Stimulated activated CD8-positive, alpha-beta memory T cell treated with anti-CD3 and anti-CD28 coated beads, Interleukin-7, amount 100 ng/mL, for 24 hours (primary cell): ENCODE measurements at regions not wholly inside any gene's neighbourhood (a gene's known extent, or its start where the extent isn't known, plus 50 kb on each side); places are given as distances from the start of the nearest gene placed in this dataset.

Experiments
- DNase-seq: peaks from one replicate; pipeline ENCODE4 v3.0.0-alpha.2; 2020; ENCODE audit warnings: low read depth

DNA sequence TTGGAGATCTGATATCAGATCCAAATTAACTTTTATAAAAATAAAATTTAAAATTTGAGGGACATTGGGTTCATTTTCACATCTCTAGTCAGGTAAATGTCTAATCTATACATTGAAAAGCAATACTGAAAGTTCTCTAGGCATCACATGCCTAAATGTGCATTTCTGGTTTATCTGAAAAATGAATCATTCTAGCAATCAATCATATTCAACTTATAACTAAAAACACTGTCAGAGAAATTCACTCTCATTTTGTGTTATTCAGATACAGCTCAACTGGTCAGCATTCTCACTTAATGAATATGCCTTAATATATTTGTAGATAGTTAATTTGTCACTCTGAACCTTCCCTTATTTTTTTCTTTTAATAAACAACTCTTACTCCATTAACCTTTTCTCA lies 243.2 kb downstream of the CASP12 start:
- no peak for DNase-seq

DNA sequence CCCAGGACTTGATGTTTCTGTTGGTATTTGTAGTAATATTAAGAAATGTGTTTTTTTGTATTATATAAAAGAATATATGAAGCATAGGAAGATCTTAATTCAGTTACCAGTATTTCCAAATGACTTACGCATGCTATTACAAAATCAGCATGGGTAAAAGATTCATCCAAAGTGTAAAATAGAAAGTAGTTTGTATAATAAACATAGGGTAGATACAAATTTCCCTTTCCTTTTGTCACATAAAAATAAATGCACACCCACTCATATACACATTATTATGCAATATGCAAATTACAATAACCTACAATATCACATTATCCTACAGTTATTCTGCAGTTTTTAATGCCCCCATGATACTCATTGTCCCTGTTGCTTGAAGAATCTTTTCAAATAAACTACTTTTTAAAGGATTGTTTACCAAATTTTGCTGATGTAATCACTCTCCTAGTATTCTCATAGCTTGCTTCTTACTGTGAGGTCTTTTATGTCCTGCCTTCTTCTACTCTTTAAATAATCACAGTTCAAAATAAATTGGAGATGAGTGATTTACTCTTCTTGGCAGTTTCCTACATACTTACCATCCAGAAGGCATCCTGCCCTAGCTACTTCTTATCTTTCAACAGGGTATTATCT lies 244.0 kb downstream of the CASP12 start:
- DNase-seq = no peak

DNA sequence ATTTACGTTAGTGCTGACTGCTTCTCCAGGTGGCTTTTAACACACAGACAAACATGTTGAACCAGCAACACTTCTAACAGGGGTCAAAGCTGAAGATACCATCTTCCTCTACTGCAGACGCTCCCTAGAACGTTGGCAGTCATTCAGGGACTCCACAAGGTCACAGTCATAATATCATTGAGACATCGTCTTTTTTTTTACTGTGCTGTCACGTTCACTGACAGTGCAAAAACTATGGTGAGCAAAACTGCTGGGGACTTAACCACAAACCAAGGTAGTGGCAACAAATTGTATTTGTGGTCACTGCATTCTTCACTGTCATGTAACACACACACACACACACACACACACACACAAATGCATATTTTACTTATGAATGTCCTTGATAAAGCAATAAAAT lies 244.9 kb downstream of the CASP12 start:
- DNase-seq = no peak

DNA sequence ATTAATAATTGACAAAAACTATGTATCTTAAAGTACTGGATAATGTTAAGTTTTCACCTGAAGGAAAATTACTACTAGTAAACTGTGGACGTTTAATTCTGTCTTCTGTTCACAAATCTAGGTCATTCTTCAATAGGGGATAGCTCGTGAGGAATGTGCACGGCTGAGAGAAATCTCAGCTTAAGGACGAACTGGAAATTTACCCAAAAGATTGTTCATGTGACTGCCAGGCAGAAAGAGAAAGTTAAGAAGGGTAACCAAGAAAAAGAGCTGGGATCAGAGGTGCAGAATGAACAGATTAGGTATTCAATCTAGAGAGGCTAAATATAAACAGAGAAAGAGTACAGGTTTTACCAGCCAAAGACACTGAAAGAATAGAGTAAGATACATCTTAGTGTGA lies 245.3 kb downstream of the CASP12 start:
- no peak for DNase-seq

DNA sequence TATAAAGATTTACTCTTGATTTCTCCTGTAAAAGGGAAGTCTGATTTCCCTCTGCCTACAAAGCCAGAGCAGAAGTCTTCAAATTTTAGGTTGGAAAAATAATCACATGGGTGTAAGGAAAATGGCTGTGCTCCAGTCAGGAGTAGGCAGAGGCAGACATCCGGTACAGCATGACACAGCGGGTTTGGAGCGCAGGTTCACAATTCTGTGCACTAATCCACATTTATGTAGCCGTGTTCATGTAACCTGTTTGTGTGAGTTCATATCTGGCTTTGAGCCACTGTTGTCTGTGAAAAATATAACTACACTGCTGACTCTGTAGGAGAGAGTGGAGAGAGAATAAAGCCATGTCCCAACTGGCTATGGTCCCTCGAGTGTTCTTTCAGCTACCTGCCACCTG lies 248.0 kb downstream of the CASP12 start:
- DNase-seq = no peak

DNA sequence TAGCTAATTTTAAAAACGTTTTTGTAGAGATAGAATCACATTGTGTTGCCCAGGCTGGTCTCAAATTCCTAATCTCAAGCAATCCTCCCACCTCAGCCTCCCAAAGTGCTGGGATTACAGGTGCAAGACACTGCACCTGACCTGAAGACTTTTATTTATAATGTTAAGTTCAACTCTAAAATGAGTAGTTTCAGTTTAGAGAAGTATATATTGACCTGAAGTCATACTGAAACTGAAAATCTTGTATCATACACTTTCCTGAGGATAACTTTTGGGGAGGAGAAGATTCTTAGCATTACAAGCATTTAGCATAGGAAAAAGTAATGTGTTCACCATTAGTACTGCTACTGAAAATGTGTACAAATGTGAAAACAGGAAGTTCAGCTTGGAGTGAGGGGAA lies 249.3 kb downstream of the CASP12 start:
- no peak for DNase-seq

DNA sequence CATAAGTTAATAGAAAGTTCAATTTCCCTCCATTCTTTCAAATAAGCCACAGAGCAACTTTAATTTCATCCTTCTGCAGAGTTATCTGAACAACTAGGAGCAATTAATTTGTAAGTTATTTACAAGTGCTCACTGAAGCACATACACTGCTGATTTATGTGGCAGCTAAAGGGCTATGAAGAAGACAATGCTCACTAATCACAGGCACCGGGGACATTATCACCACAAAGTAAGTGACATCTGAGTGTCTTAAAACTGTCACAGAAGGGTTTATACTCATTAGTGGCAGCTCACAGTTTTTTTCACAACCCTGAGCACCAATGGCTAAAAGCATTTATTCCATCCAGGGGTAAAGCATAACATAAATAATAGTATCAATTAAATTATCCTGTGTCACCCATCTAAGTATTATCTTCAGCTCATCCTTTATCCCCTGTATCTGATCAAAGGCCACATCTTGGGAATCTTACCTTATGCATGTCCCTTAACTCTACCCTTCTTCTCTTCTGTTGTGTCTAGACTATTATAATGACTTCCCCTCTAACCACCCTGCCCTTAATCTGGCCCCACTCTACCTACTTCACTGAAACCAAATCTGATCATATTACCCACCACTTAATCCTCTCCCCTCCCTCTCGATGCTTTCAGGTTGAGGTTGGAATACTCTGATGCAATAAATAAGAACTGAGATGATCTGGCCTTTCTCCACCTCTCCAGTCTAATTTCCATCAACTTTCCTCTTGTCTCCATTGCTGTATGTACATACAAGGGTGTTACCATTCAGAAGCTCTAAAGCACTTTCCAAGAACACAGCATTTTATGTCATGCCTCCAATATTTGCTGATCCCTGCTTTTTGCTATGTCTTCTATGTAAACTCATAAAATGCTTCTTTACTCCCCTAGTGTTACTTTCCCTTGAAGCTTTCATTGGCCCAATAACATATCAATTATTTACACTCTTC lies 252.7 kb downstream of the CASP12 start:
- DNase-seq = no peak

DNA sequence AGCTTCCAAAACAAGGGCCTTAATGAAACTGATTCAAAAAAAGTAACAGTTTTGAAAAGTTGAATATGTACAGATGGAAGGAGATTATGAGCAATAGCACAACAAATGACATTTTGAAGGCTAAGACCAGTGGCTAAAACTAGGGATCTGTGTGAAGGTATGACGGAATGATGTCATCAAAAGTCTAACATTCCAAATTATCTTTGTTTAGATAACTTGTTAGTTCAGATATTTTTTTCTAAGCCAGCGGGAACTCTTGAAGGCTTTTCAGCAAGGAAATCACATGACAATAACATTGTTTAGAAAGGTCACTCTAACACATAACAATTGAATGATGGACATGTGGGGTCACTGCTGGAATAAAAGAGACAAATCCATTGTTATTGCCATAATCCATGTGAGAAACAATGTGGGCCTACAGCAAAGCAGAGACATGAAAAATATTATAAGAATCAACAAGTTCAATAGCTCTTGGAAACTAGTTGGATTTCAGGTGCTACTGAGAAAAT lies 260.5 kb downstream of the CASP12 start:
- no peak for DNase-seq

DNA sequence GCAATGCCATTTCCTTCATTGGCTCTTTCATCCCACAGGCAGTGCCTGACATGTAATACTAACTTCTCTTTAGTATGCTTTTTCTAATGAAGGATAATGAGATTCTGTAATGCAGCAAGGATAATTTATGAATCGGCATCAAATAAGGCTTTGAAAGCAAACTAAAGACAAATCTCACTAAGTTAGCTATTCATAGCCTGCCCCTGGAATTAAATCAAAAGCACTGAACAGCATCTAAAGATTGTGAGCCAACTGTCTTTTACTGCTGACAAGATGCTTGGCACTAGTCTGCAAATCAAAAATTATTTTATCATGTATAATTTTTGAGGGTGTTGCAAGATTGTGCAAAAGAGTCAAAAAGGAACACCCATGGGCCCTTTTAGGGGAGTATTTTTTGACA lies 265.0 kb downstream of the CASP12 start:
- no peak for DNase-seq

DNA sequence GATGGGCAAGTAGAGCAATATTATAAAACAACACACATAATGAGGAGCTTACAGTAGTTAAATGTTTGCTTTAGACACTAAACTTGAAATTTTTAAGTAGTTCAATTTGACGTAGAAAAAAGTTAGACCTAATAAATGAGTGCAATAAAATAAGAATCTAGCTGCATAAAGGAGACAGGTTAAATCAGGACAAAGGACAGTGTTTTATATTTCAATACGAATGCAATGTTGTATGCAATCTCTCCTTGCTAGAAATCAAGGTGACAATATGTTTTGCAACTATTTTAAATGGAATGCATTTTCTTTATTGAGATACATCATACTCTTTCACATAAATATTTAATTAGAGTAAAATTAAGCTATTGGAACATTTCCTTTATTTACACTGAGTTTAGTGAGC lies 267.9 kb downstream of the CASP12 start:
- DNase-seq = no peak

DNA sequence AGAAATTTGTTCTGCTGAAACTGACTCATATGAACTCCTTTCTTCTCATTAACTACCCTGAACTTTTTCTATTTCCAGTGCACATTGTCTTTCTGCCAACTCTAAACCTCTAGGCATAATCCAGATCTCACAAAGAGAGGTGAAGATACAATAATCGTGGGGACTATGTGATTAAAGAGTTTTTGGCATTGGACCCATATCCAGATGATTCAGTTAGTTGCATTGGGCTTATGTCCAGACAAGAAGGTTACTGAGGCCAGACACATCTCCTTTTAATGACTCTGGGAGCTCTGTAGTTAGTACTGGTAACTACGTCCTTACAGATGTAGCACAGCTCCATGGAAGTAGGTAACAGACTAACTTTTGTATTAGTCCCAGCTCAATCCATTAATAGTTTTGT lies 273.0 kb downstream of the CASP12 start:
- no peak for DNase-seq

DNA sequence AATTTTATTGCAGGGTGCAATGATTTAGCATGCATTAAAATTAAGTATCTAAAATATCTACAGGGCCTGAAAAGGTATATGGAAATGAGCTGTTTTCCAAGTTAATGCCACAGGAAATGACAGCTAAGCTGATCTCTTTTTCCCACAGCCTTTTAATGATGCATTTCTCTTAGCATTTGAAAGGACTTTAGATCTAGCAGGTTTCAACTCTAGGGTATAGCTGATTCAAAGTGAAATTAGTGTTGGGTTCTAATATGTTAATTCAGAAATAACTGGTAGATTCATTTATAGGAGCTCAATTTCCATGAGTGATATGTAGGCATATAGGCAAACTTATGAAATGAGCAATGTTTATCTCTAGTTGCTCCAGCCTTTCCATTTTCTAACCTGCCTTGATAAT lies 274.2 kb downstream of the CASP12 start:
- DNase-seq = no peak

DNA sequence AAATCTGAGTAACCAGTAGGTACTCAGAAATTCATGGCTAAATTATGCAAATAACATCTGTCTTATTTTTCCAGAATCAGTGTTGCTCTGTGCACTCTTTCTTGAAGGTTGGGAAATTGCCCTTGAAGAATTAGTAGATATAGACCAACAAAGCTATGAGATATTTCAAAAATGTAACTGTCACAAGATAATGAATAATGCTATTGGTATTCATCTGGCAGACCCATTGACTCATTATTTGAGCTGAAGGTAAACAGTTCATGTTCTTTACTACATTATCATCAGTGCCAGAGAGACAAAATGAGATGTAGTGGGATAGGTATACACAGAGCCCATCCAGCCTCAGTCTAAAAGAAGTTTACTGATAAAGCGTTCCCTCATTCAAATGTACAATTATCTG lies 274.7 kb downstream of the CASP12 start:
- no peak for DNase-seq

DNA sequence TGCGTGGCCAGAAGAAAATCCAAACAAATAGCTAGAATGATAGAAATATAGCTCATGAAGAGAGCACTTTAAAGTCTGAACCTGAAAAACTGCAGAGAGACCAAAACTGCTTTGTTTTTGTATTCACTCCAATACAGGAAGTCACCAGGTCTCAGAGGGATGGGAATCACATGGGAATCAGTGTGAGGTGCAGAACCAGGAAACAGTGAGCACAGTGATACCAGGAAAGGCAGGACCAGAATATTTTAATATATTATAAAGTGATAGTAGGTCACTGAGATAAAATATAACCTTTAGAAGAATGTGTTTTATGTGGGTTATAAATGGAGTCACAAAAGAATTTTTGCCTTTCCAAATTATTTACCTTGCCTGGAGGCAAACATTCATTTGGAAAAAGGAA lies 277.3 kb downstream of the CASP12 start:
- no peak for DNase-seq

DNA sequence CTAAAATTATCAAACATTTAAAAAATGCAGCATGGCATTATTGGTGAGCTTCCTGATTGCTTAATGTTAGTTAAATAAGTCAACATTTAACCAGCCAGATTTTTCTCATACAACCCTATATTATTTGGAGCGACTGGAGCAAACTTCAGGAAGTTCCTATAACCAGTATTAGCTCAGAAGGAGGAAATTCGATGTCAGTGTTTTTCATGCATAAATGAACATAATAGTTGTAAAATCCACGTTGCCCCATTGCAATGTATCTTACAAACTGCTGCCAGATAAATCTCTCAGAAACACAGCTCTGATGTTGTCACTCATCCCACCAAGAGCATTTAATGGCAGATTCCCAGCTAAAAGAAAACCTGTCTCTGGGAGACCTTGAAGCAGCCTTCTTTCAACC lies 278.5 kb downstream of the CASP12 start:
- no peak for DNase-seq

DNA sequence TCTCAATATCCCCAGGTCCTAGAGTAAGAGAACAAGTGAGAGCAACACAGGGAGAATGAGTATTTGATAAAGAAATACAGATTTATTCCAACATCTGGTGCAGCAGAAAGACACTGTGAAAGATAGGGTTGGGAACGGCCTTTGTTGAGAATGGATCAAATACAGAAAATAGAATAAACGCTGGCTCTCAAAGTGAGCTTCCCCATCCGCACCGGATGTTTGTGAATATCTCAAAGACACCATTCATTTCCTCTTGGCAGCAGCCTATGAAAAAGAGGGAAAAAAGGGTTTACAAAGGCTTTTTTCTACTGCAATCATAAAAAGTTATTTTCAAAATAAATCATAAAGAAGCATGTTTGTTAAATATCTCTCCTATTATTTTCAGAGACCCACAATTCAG lies 279.3 kb downstream of the CASP12 start:
- DNase-seq = no peak

DNA sequence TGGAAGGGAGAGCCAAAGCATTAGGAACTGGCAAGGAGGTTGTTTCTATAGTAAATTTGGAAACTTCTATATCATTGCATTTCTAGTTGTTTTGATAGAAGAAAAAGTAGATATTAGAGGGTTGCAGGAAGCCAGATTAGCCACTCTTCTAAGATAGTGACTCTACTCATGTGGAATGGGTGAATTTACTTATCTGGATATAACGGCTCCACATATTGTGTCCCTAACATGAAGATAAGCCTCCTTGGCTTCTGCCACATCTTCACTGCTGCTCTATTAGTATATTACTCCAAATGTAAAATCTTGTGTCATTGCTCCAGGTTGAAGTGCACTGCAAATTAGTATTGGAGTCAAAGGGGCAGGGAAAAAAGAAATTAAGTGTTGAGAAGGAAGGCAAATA lies 283.3 kb downstream of the CASP12 start:
- no peak for DNase-seq

DNA sequence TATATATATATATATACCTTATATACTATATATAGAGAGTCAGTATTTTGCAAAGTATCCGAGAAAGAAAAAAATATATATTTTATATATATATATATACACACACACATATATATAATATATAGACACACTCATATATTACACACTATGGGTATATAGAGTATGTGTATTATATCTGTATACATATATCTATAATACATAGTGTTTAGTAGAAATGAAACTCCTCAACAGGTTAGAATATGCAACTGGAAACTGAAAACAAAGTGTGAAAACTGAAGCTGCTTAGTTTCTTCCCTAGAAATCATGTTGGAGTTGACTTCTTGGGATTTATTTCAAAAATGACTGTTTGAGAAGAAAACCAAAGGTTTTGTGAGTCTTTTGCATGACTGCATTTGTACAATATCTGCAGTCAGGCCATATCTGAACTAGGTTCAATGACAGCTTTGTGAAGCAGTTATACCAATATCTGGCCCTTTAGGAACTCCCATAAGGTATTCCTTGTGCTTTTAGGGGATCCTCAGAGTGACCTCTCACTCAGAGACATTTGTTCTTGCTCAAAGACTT lies 284.1 kb downstream of the CASP12 start:
- no peak for DNase-seq

DNA sequence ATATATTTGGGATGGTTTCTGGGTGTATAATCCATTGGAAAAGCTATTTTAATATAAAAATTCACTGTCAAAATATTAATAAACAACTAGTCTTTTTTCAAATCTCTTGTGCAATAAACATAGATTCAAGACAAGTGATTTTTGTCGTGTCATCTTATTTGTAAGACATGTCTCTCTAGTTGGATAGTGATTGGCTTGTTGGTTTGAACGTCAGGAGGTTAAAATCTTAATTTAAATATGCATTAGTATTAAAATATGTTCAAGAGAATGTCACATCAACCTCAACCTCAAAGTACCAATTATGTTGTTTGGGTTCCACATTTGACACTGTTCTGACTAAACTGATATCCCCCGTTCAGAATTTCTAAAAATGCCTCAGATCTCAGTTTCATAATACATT lies 287.6 kb downstream of the CASP12 start:
- no peak for DNase-seq

DNA sequence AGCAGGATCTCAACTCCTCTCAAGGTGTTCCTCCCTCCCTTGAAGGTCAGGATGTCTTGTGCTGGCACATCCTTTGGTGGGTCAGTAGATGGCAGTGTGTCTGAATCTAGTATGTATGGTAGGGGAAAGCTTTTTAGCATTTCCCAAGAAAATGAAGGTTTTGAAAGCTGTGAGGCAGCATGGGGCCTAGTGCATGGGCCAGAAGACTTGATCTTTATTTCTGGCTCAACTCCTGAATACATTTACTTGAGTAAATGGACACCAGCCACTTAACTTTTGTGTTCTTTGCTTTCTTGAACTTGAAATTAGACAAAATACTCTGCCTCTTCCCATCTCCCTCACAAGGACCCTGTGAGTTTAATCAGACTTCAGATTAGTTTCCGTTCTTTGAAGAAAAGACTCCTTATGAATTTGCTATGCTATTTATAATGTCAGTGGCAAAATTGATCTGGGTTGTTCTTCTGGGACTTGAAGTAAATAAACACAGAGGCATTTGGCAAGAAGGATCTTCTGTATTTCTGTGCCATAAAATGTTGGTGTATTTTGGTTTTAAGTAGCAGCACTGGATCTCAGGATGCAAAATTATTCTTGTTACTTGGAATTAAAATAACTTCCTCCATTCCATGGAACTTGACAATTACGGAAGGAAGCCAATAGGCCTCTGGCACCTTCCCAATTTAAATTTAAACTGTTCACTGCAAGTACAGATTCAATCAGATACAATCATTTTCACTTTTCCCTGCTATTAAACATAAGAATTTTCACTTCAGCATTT lies 288.8 kb downstream of the CASP12 start:
- no peak for DNase-seq

DNA sequence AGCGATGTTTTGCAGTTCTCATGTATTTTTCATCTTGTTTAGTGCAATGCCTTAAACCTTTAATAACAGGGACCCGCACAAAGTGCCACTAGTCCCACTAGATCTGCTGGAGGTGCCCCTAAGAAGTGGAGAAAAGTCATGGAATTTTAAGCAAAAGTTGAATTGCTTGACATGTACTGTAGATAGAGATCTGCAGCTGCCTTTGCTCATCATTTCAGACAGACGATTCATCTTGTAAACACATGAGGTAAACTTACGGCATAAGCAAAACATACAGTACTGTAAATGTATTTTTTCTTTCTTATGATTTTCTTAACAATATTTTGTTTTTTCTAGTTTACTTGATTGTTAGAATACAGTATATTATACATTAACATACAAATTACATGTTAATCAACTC lies 295.6 kb downstream of the CASP12 start:
- no peak for DNase-seq

DNA sequence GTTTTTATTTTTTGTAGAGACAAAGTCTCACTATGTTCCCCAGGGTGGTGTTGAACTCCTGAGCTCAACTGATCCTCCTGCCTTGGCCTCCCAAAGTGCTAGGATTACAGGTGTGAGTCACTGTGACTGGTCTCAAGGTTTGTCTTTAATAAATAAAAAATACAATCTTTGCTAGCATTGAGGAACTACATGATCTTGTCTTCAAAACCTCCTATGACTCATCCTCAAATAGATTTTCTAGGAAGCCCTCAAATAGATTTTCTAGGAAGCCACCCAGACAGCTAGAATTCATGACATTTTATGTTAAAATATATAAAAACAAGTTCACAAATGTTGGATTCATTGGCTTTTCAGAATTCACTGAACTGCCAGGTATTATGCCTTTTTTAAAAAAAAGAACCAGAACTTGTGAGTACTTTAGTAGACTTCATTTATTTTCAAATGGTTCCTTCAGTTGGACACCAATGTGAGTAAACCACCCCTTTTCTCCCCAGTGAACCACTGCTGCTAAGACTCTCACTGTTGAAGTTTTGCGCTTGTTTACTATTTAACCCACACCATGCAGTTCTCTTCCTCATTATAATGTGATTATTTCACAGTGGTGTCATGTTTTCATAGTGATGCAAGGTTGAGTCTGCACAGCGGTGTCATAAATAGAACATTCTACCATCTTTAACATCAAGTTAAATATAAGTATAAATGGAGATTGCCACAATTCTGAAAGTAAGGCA lies 303.9 kb downstream of the CASP12 start:
- DNase-seq = no peak
